Lung (tissue), 11 donors: ENCODE measurements at regions not wholly inside any gene's neighbourhood (a gene's known extent, or its start where the extent isn't known, plus 50 kb on each side); places are given as distances from the start of the nearest gene placed in this dataset.

ENCODE experiments used
- ATAC-seq: fragments of 200-7000 bp; cut with Tn5 transposase; one replicate; pipeline ENCODE4 v1.9.1; 2020; ENCODE audit warnings: moderate number of reproducible peaks; ENCODE audit not compliant: insufficient read depth, low FRiP score
- DNase-seq, 3 donors: peaks; one replicate each; pipeline ENCODE4 v3.0.0-alpha.2; 2013 to 2017
- H3K27ac ChIP-seq, 2 donors: one replicate each; pipeline ENCODE4 v1.5.1; 2013; ENCODE audit warnings: mild to moderate bottlenecking in 2 of 2, moderate library complexity in 2 of 2, control low read depth in 1 of 2, inconsistent platforms in 1 of 2, low read depth in 1 of 2, low read length in 1 of 2
- H3K27me3 ChIP-seq, 3 donors: one replicate each; pipeline ENCODE4 v1.5.1; 2013; ENCODE audit warnings: low read length in 2 of 3; ENCODE audit not compliant: control insufficient read depth in 3 of 3, insufficient read depth in 3 of 3
- H3K36me3 ChIP-seq, 4 donors: one replicate each; pipeline ENCODE4 v1.5.1; 2013; ENCODE audit warnings: low read length in 4 of 4, mild to moderate bottlenecking in 1 of 4, moderate library complexity in 1 of 4; ENCODE audit not compliant: control insufficient read depth in 4 of 4, insufficient read depth in 4 of 4
- H3K4me1 ChIP-seq, 5 donors: one replicate each; pipeline ENCODE4 v1.5.1; 2013; ENCODE audit warnings: low read length in 5 of 5, mild to moderate bottlenecking in 2 of 5, moderate library complexity in 1 of 5; ENCODE audit not compliant: control insufficient read depth in 5 of 5, insufficient read depth in 5 of 5
- H3K4me3 ChIP-seq: one replicate; pipeline ENCODE4 v1.5.1; 2013; ENCODE audit warnings: mild to moderate bottlenecking, control low read depth, moderate library complexity
- H3K9ac ChIP-seq, 2 donors: one replicate each; pipeline ENCODE4 v1.5.1; 2013; ENCODE audit warnings: low read length in 2 of 2, control low read depth in 1 of 2; ENCODE audit not compliant: insufficient read depth in 1 of 2
- H3K9me3 ChIP-seq, 4 donors: one replicate each; pipeline ENCODE4 v1.5.1; 2013; ENCODE audit warnings: low read length in 3 of 4, mild to moderate bottlenecking in 1 of 4, moderate library complexity in 1 of 4; ENCODE audit not compliant: control insufficient read depth in 4 of 4, insufficient read depth in 3 of 4
- WGBS, 2 donors: extraction: QIAGEN DNeasy Blood & Tissue Kit; methylation state at CpG; one replicate each; pipeline ENCODE4 v1.1.7; 2013; 5-methylcytosine and 5-hydroxymethylcytosine counted together
- TF ChIP-seq, protein P1 (sequence below): IDR thresholded peaks from 2 replicates; pipeline ENCODE4 v1.5.1; 2012; ENCODE audit warnings: mild to moderate bottlenecking; ENCODE audit errors: control extremely low read depth, extremely low read depth
- donor health status: control.
- donor health status: control.
- donor health status: Bipolar disorder and iron deficiency.
- donor health status: healthy.
- donor health status: DM: yes; HTN: yes; CAD: no.

DNA sequence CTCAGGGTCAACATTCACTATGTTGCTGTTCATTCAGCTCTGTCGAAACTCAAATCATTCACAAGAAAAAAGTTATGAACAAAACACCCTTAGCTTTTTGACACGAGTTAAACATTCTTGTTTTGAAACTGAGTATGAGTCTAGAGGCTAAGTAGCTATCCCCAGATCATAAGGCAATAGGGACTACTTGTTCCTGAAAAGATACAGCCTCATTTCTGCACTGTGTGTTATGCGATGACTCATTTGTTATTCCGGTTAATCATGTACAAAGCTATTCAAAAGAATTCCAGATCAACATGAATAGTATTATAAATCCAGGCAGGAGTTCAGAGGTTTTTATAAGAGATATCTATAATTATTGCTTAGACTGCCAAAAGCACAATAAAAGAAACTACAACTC is 908.0 kb downstream of the QKI start:
- H3K27ac ChIP-seq: peak overlapping the region in 1 of 2 donors; percentile 74
- peak; percentile 47 for ATAC-seq
- 76 to 82% methylated on average over 4 of the region's 4 CpGs for WGBS, 2 donors

DNA sequence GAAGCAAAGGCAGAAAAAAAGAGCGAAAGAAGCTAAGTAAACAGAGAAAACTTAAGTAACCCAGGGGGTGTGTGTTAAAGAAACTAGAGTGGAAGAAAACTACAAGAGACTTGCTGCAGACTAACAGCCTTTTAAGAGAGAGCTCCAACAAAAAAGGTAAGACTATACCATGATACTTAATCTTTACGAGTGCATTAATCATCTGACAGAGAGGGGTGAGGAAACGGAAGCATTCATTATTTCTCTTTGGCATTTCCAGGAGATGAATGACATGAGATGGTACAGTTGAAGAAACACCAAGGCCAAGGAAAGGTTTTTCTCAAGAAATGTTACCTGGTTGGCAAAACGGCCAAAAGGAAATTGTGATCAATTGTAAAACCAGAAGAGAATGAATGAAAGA is 906.8 kb downstream of the QKI start:
- TF ChIP-seq, protein P1, sequence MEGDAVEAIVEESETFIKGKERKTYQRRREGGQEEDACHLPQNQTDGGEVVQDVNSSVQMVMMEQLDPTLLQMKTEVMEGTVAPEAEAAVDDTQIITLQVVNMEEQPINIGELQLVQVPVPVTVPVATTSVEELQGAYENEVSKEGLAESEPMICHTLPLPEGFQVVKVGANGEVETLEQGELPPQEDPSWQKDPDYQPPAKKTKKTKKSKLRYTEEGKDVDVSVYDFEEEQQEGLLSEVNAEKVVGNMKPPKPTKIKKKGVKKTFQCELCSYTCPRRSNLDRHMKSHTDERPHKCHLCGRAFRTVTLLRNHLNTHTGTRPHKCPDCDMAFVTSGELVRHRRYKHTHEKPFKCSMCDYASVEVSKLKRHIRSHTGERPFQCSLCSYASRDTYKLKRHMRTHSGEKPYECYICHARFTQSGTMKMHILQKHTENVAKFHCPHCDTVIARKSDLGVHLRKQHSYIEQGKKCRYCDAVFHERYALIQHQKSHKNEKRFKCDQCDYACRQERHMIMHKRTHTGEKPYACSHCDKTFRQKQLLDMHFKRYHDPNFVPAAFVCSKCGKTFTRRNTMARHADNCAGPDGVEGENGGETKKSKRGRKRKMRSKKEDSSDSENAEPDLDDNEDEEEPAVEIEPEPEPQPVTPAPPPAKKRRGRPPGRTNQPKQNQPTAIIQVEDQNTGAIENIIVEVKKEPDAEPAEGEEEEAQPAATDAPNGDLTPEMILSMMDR: no peak
- WGBS, 2 donors: 75% methylated on average over 4 of the region's 4 CpGs
- no peaks in the 10 kb centered on the region for H3K36me3 ChIP-seq
- DNase-seq (no peak), ATAC-seq (no peak)
- H3K9me3 ChIP-seq: no peaks in the 10 kb centered on the region
- H3K27me3 ChIP-seq: no peaks in the 10 kb centered on the region
- no peak overlapping the region for H3K9ac ChIP-seq
- no peak overlapping the region for H3K4me3 ChIP-seq
- no peak overlapping the region for H3K27ac ChIP-seq
- H3K4me1 ChIP-seq: no peaks in the 10 kb centered on the region

More for the DNA sequence above, 908.0 kb downstream of the QKI start:
- no peak overlapping the region for H3K4me3 ChIP-seq
- no peak overlapping the region for H3K9ac ChIP-seq
- no peaks in the 10 kb centered on the region for H3K9me3 ChIP-seq
- no peaks in the 10 kb centered on the region for H3K4me1 ChIP-seq
- no peaks in the 10 kb centered on the region for H3K36me3 ChIP-seq
- no peaks in the 10 kb centered on the region for H3K27me3 ChIP-seq
- TF ChIP-seq, protein P1: no peak
- no peak for DNase-seq

DNA sequence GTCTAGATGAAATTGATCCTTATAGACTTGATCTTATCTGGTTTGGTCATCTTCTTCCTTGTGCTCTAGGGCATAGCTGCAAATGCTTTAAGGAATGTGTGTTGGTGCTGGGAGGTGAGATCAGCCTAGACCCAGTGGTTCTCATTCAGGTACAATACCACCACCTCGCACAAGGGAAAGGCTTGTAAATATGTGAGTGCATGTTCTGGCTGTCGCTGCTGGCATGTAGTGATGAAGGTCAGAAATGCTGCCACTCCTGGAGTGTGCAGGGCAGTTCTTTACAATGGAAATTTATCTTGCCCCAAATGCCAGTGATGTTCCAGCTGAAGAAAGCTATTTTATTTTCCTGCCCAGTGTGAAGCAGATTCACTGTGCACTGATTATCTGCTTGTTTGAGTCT is 900.9 kb downstream of the QKI start:
- ATAC-seq: no peak
- H3K27ac ChIP-seq: no peak overlapping the region
- DNase-seq: no peak
- no peaks in the 10 kb centered on the region for H3K4me1 ChIP-seq
- no peaks in the 10 kb centered on the region for H3K9me3 ChIP-seq
- no peaks in the 10 kb centered on the region for H3K27me3 ChIP-seq
- 85 to 89% methylated on average over 2 of the region's 2 CpGs for WGBS, 2 donors
- H3K9ac ChIP-seq: no peak overlapping the region
- H3K4me3 ChIP-seq: no peak overlapping the region
- TF ChIP-seq, protein P1: no peak
- H3K36me3 ChIP-seq: no peaks in the 10 kb centered on the region

DNA sequence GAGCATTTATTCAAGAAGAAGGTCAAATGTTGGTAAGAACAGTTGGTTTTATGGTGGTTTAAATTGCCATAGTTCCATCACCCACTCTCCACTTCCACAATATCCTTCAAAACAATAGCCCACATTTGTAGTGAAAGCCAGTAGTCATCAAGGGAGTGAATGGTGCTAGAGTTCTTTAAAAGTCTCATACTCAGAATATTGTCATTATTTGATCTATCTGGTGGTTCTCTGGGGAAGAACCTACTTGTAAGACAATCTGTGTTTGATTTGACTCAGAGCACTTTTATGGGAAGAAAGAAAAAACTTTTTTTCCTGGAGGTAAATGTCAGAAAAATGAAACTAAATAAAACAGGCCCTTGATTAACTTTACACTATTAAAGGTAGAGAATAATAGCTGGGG is 893.8 kb downstream of the QKI start:
- H3K9ac ChIP-seq: no peak overlapping the region
- H3K4me3 ChIP-seq: no peak overlapping the region
- H3K27ac ChIP-seq: no peak overlapping the region
- no peak for ATAC-seq
- no peaks in the 10 kb centered on the region for H3K36me3 ChIP-seq
- TF ChIP-seq, protein P1: no peak
- no peaks in the 10 kb centered on the region for H3K4me1 ChIP-seq
- DNase-seq: no peak
- peaks cover 0 to 1% (median 0%) of the 10 kb centered on the region in 4 donors for H3K9me3 ChIP-seq
- H3K27me3 ChIP-seq: no peaks in the 10 kb centered on the region
